ENCODE measurements at regions not wholly inside any gene's neighbourhood (a gene's known extent, or its start where the extent isn't known, plus 50 kb on each side); places are given as distances from the start of the nearest gene placed in this dataset.

GRCh38 chr2:226556050-226556449 lies 243.6 kb downstream of the IRS1 start:
- H3K27me3 ChIP-seq, result no peaks in the 10 kb centered on the region
- no peak overlapping the region for H3K4me3 ChIP-seq (replicated peaks in 1 of 3)
- H3K27ac ChIP-seq, result no peak overlapping the region
- WGBS, 2 donors, result 79 to 90% methylated on average over 4 of the region's 4 CpGs
- DNase-seq, result no peak
- peaks cover 3 to 15% of the 10 kb centered on the region in 2 donors for H3K4me1 ChIP-seq
- intact Hi-C loops (cut with DNase I), result no loop called here
- no peaks in the 10 kb centered on the region for H3K9me3 ChIP-seq
- TF ChIP-seq POLR2A (IDR thresholded peaks at IDR 0.05) (no peak), CTCF (IDR thresholded peaks at IDR 0.05) (no peak)
- H3K36me3 ChIP-seq, result no peaks in the 10 kb centered on the region

- TF ChIP-seq POLR2A (IDR thresholded peaks at IDR 0.05), result no peak
- DNase-seq, result no peak
- Histone ChIP-seq H3K4me3 (replicated peaks in 1 of 3) (no peak overlapping the region), H3K4me1 (peaks cover 3 to 15% of the 10 kb centered on the region in 2 donors), H3K9me3 (no peaks in the 10 kb centered on the region), H3K27me3 (no peaks in the 10 kb centered on the region), H3K36me3 (no peaks in the 10 kb centered on the region), H3K27ac (no peak overlapping the region)
- WGBS, 2 donors, result 94 to 100% methylated on average over 1 of the region's 1 CpG
- intact Hi-C loops (cut with DNase I), result no loop called here
These were observed 244.9 kb downstream of the IRS1 start for GRCh38 chr2:226554701-226555100.

- 78 to 80% methylated on average over 3 of the region's 3 CpGs for WGBS, 2 donors
- H3K36me3 ChIP-seq, result no peaks in the 10 kb centered on the region
- TF ChIP-seq POLR2A (IDR thresholded peaks at IDR 0.05), result no peak
- no peak for TF ChIP-seq CTCF (IDR thresholded peaks at IDR 0.05)
- peaks cover 3 to 19% of the 10 kb centered on the region in 2 donors for H3K4me1 ChIP-seq
- DNase-seq, result no peak
- intact Hi-C loops (cut with DNase I), result no loop called here
- no peaks in the 10 kb centered on the region for H3K9me3 ChIP-seq
- H3K4me3 ChIP-seq (replicated peaks in 1 of 3), result no peak overlapping the region
- H3K27ac ChIP-seq, result no peak overlapping the region
- no peaks in the 10 kb centered on the region for H3K27me3 ChIP-seq
These were observed 246.3 kb downstream of the IRS1 start for GRCh38 chr2:226553333-226553732.

- 79 to 81% methylated on average over 5 of the region's 5 CpGs for WGBS, 2 donors
- no peaks in the 10 kb centered on the region for H3K27me3 ChIP-seq
- DNase-seq, result no peak
- intact Hi-C loops (cut with DNase I), result no loop called here
- TF ChIP-seq POLR2A (IDR thresholded peaks at IDR 0.05) (no peak), CTCF (IDR thresholded peaks at IDR 0.05) (no peak)
- H3K36me3 ChIP-seq, result no peaks in the 10 kb centered on the region
- peaks cover 3 to 19% of the 10 kb centered on the region in 2 donors for H3K4me1 ChIP-seq
- no peaks in the 10 kb centered on the region for H3K9me3 ChIP-seq
- no peak overlapping the region for H3K4me3 ChIP-seq (replicated peaks in 1 of 3)
- H3K27ac ChIP-seq, result no peak overlapping the region
These were observed 246.9 kb downstream of the IRS1 start for GRCh38 chr2:226552571-226553285.

GRCh38 chr2:226551522-226552250 lies 247.9 kb downstream of the IRS1 start:
- Histone ChIP-seq H3K27ac (no peak overlapping the region), H3K36me3 (no peaks in the 10 kb centered on the region), H3K4me1 (peaks cover 3 to 19% of the 10 kb centered on the region in 2 donors), H3K9me3 (no peaks in the 10 kb centered on the region), H3K4me3 (replicated peaks in 1 of 3) (no peak overlapping the region), H3K27me3 (no peaks in the 10 kb centered on the region)
- no peak for DNase-seq
- intact Hi-C loops (cut with DNase I), result no loop called here
- TF ChIP-seq POLR2A (IDR thresholded peaks at IDR 0.05) (no peak), CTCF (IDR thresholded peaks at IDR 0.05) (no peak)
- 84 to 97% methylated on average over 3 of the region's 3 CpGs for WGBS, 2 donors
